ENCODE measurements at regions not wholly inside any gene's neighbourhood (a gene's known extent, or its start where the extent isn't known, plus 50 kb on each side); places are given as distances from the start of the nearest gene placed in this dataset.

DNA sequence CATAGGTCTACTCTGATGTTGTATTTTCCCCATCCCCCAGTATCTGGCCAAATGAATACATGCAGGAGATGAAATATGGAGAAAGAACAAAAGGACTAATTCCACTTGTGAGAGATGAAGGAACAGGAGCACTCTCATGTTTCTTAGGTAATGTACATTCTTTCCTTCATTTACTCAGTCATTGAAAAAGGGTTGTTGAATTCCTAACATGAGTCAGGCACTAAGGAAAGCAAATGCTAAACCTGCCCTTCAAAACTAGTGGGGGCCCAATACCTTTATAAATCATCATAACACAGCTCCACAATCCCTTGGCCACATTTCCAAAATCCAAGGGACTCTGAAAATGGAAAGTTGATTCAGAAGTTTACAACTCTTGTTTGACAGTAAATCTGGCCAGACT is 94.3 kb downstream of the DIRAS3 start:
- TF ChIP-seq POLR2A (IDR thresholded peaks at IDR 0.05; ENCODE audit: borderline replicate concordance, extremely low read depth, insufficient read depth, insufficient read length) (no peak), EZH2phosphoT487 (IDR thresholded peaks at IDR 0.05; ENCODE audit: borderline replicate concordance) (no peak), FOSL1 (IDR thresholded peaks at IDR 0.05; ENCODE audit: low read depth) (no peak), ZNF274 (IDR thresholded peaks at IDR 0.05; ENCODE audit: low read depth, low read length) (no peak), EGR1 (IDR thresholded peaks at IDR 0.05; ENCODE audit: low read depth) (no peak), SRF (IDR thresholded peaks at IDR 0.05; ENCODE audit: low read depth) (no peak), EZH2 (IDR thresholded peaks at IDR 0.05) (no peak), CBX3 (IDR thresholded peaks at IDR 0.05; ENCODE audit: low read depth) (no peak), JUND (IDR thresholded peaks at IDR 0.05) (no peak)
- TF ChIP-seq, protein P1, sequence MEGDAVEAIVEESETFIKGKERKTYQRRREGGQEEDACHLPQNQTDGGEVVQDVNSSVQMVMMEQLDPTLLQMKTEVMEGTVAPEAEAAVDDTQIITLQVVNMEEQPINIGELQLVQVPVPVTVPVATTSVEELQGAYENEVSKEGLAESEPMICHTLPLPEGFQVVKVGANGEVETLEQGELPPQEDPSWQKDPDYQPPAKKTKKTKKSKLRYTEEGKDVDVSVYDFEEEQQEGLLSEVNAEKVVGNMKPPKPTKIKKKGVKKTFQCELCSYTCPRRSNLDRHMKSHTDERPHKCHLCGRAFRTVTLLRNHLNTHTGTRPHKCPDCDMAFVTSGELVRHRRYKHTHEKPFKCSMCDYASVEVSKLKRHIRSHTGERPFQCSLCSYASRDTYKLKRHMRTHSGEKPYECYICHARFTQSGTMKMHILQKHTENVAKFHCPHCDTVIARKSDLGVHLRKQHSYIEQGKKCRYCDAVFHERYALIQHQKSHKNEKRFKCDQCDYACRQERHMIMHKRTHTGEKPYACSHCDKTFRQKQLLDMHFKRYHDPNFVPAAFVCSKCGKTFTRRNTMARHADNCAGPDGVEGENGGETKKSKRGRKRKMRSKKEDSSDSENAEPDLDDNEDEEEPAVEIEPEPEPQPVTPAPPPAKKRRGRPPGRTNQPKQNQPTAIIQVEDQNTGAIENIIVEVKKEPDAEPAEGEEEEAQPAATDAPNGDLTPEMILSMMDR (IDR thresholded peaks at IDR 0.05 in 2 of 3, conservative IDR thresholded peaks at IDR 0.05 in 1 of 3; ENCODE audit: borderline replicate concordance in 1 of 3, insufficient read depth in 1 of 3, low read depth in 2 of 3, low read length in 2 of 3): no peak
- TF ChIP-seq, protein P2, sequence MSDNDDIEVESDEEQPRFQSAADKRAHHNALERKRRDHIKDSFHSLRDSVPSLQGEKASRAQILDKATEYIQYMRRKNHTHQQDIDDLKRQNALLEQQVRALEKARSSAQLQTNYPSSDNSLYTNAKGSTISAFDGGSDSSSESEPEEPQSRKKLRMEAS (IDR thresholded peaks at IDR 0.05): no peak
- TF ChIP-seq, protein P3, sequence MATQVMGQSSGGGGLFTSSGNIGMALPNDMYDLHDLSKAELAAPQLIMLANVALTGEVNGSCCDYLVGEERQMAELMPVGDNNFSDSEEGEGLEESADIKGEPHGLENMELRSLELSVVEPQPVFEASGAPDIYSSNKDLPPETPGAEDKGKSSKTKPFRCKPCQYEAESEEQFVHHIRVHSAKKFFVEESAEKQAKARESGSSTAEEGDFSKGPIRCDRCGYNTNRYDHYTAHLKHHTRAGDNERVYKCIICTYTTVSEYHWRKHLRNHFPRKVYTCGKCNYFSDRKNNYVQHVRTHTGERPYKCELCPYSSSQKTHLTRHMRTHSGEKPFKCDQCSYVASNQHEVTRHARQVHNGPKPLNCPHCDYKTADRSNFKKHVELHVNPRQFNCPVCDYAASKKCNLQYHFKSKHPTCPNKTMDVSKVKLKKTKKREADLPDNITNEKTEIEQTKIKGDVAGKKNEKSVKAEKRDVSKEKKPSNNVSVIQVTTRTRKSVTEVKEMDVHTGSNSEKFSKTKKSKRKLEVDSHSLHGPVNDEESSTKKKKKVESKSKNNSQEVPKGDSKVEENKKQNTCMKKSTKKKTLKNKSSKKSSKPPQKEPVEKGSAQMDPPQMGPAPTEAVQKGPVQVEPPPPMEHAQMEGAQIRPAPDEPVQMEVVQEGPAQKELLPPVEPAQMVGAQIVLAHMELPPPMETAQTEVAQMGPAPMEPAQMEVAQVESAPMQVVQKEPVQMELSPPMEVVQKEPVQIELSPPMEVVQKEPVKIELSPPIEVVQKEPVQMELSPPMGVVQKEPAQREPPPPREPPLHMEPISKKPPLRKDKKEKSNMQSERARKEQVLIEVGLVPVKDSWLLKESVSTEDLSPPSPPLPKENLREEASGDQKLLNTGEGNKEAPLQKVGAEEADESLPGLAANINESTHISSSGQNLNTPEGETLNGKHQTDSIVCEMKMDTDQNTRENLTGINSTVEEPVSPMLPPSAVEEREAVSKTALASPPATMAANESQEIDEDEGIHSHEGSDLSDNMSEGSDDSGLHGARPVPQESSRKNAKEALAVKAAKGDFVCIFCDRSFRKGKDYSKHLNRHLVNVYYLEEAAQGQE (IDR thresholded peaks at IDR 0.05; ENCODE audit: low read depth): no peak
